NT2/D1 (cell line): ENCODE measurements at regions not wholly inside any gene's neighbourhood (a gene's known extent, or its start where the extent isn't known, plus 50 kb on each side); places are given as distances from the start of the nearest gene placed in this dataset.

Experiments used
- DNase-seq: peaks from one replicate; pipeline ENCODE4 v3.0.0-alpha.2; 2011; ENCODE audit warnings: low read depth, low spot score
- H3K27me3 ChIP-seq: 2 replicates; pipeline ENCODE4 v1.6.0; 2011; ENCODE audit warnings: mild to moderate bottlenecking; ENCODE audit not compliant: insufficient read length, insufficient read depth
- H3K36me3 ChIP-seq: 2 replicates; pipeline ENCODE4 v1.6.1; 2011; ENCODE audit warnings: mild to moderate bottlenecking, low read length, mixed read lengths; ENCODE audit not compliant: insufficient read depth, insufficient read length
- H3K4me1 ChIP-seq: 2 replicates; pipeline ENCODE4 v1.5.1; 2011; ENCODE audit not compliant: insufficient read depth, insufficient read length
- H3K4me3 ChIP-seq: 2 replicates; pipeline ENCODE4 v1.5.1; 2011; ENCODE audit warnings: low read depth; ENCODE audit not compliant: insufficient read length
- H3K9ac ChIP-seq: 2 replicates; pipeline ENCODE4 v1.6.0; 2011; ENCODE audit warnings: low read depth; ENCODE audit not compliant: insufficient read length
- H3K9me3 ChIP-seq: 2 replicates; pipeline ENCODE4 v1.5.1; 2011; ENCODE audit warnings: mild to moderate bottlenecking, low read length; ENCODE audit not compliant: insufficient read depth
- SUZ12 ChIP-seq: IDR thresholded peaks from 2 replicates; pipeline ENCODE4 v1.6.1; 2011; ENCODE audit not compliant: insufficient read length, insufficient read depth; ENCODE audit errors: extremely low read depth
- YY1 ChIP-seq: IDR thresholded peaks from 2 replicates; pipeline ENCODE4 v1.6.1; 2011; ENCODE audit not compliant: insufficient read length, insufficient read depth
- ZNF274 ChIP-seq: IDR thresholded peaks from 2 replicates; pipeline ENCODE4 v1.6.1; 2011; ENCODE audit warnings: mild to moderate bottlenecking, low read depth, low read length

DNA sequence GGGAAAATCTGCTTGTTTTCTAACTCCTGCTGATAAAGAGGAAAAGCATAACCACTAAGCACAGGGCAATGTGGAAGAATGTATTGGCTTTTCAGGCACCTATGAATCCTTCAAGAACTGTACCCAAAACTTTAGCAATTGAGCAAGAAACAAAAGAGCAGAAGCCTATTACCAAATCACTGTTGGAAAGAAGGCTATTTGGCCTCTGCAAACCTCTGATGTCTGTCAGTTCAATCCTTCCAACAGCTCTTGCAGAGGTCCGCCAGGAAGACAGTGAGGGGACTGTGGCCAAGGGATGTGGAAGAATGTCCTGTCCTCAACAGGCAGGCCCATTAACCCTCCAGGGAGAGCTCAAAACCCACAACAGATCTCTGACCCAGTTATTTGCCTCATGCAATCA is 328.6 kb downstream of the ENC1 start:
- no peaks in the 10 kb centered on the region for H3K9me3 ChIP-seq
- no peak overlapping the region for H3K4me3 ChIP-seq
- H3K27me3 ChIP-seq: no peaks in the 10 kb centered on the region
- H3K4me1 ChIP-seq: no peaks in the 10 kb centered on the region
- DNase-seq: no peak
- TF ChIP-seq SUZ12: no peak
- no peak for TF ChIP-seq YY1
- TF ChIP-seq ZNF274: no peak
- no peak overlapping the region for H3K9ac ChIP-seq
- no peaks in the 10 kb centered on the region for H3K36me3 ChIP-seq

DNA sequence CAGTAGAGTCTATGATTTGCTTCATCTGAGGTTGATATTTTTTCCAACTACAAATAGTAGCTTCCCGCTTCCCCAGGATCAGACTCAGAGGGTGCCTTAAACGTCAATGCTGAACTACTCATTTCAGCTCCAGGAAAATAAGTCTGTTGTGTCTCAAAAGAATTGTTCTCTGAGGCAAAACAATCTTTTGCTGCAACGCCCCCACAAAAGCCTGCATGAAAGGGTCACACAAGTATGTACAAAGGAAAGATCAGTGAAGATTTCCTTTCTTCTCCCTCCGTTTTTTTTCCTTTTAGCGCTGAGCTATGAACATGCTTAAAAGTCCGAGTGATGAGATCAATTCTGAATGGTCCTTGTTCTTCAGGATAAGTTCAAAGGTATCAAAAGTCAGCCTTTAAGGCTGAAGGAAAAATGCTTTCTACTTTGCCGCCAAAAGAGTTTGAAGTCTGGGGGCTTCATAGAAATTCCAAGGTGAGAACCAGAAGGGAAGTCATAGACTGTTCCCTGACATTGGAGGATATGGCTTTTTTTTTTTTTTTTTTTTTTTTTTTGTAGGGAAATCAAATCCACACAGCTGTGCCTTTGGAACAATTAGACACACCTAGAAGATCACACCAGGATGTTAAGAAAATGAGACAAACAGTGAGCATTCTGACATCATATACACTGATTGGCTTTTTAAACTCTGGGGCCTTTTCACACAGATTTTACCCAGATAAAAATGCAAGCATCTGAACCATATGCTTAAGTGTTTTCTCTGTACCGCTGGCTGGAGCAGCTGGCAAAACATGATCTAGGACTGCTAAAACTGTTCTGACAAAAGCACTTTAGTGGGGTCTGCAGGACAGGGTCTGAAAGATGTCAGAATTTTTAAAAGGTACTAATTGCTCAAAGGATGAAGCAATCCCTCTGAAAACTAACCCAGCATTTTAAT is 329.3 kb downstream of the ENC1 start:
- H3K27me3 ChIP-seq: no peaks in the 10 kb centered on the region
- no peak for TF ChIP-seq ZNF274
- TF ChIP-seq YY1: no peak
- no peak for TF ChIP-seq SUZ12
- H3K4me3 ChIP-seq: no peak overlapping the region
- no peak overlapping the region for H3K9ac ChIP-seq
- no peak for DNase-seq
- H3K9me3 ChIP-seq: no peaks in the 10 kb centered on the region
- H3K4me1 ChIP-seq: no peaks in the 10 kb centered on the region
- H3K36me3 ChIP-seq: no peaks in the 10 kb centered on the region

- Histone ChIP-seq H3K36me3 (no peaks in the 10 kb centered on the region), H3K9ac (no peak overlapping the region), H3K4me3 (no peak overlapping the region), H3K9me3 (no peaks in the 10 kb centered on the region), H3K27me3 (no peaks in the 10 kb centered on the region), H3K4me1 (no peaks in the 10 kb centered on the region)
- no peak for DNase-seq
- TF ChIP-seq ZNF274 (no peak), SUZ12 (no peak), YY1 (no peak)
Measured at GRCh38 chr5:74310386-74310785, 330.1 kb downstream of the ENC1 start.

DNA sequence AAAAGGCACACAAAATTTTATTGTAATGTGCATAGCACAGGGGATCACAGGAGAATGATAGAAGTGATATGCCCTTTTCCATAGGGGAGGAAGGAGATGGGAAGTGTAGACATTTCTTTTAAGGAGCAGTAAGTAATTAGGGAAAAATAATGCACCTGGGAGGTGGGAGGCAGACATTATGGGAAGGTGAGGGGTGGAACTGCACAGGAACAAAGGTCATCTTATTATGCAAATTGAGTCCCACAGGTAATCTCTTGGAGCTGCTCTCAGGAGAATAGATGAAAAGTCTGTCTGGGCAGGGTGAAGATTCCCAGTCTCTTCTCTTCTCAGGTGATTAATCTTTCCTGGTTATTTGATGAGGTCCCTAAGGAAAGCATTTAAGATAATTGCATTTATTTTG is 331.5 kb downstream of the ENC1 start:
- TF ChIP-seq YY1 (no peak), SUZ12 (no peak), ZNF274 (no peak)
- no peaks in the 10 kb centered on the region for H3K36me3 ChIP-seq
- no peak for DNase-seq

DNA sequence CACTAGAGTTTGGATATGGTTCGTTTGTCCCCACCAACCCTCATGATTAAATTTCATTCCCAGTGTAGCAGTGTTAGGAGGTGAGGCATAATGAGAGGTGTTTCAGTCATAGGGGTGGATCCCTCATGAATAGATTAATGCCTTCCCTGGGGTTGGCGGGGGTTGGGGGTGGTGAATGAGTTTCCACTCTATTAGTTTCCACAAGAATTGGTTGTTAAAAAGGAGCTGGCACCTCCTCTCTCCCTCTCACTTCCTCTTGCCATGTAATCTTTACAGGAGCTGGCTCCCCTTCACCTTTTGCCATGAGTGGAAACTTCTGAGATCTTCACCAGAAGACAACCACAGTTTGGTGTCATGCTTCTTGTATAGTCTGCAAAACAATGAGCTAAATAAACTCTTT is 333.7 kb downstream of the ENC1 start:
- H3K36me3 ChIP-seq: no peaks in the 10 kb centered on the region
- H3K4me3 ChIP-seq: no peak overlapping the region
- no peak overlapping the region for H3K9ac ChIP-seq
- no peaks in the 10 kb centered on the region for H3K9me3 ChIP-seq
- DNase-seq: no peak
- H3K4me1 ChIP-seq: no peaks in the 10 kb centered on the region
- TF ChIP-seq ZNF274 (no peak), YY1 (no peak), SUZ12 (no peak)
- H3K27me3 ChIP-seq: no peaks in the 10 kb centered on the region

More for the DNA sequence above, 331.5 kb downstream of the ENC1 start:
- Histone ChIP-seq H3K9ac (no peak overlapping the region), H3K9me3 (no peaks in the 10 kb centered on the region), H3K27me3 (no peaks in the 10 kb centered on the region), H3K4me3 (no peak overlapping the region), H3K4me1 (no peaks in the 10 kb centered on the region)

DNA sequence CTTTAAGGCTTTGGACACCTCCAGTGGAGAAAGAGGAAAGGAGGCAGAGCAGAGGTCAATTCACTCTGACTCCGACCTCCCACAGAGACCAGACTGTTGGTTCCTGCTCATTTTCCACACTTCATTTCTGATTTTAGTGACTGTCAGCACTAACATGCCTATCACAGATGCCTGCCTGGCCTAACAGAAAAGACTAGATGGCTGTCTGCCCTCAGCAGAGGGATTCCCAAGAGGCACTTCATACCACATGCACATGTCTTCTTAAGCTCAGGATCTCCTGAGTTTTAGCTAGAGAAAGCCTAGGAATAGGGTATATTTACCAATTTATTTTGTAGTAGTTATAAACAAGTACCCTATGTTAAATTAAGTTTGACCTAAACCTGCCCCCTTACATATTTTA is 336.0 kb downstream of the ENC1 start:
- TF ChIP-seq ZNF274 (no peak), YY1 (no peak), SUZ12 (no peak)
- no peak overlapping the region for H3K4me3 ChIP-seq
- no peaks in the 10 kb centered on the region for H3K9me3 ChIP-seq
- H3K36me3 ChIP-seq: no peaks in the 10 kb centered on the region
- no peaks in the 10 kb centered on the region for H3K27me3 ChIP-seq
- no peak for DNase-seq
- no peaks in the 10 kb centered on the region for H3K4me1 ChIP-seq
- no peak overlapping the region for H3K9ac ChIP-seq

DNA sequence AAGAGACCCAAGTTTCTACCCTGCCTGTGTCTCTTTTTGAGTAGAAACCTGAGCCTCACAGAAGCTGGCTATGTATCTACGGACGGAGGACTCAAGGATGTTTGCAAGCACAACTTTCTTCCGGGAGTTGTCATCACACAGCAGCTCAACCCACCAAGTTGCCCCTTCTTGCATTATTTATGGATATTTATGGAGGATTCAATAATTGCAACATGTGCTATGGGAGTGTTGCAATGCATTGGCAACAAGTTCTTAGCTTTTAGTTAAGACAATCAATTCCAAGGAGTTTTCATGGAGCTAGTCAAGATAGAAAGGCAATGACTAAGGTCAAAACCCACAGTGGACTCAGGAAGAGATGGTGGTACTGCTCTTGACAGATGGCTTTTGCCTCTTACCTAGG is 336.9 kb downstream of the ENC1 start:
- TF ChIP-seq YY1 (no peak), SUZ12 (no peak), ZNF274 (no peak)
- DNase-seq: no peak
- H3K4me3 ChIP-seq: no peak overlapping the region
- no peaks in the 10 kb centered on the region for H3K9me3 ChIP-seq
- H3K4me1 ChIP-seq: no peaks in the 10 kb centered on the region
- H3K36me3 ChIP-seq: no peaks in the 10 kb centered on the region
- no peak overlapping the region for H3K9ac ChIP-seq
- no peaks in the 10 kb centered on the region for H3K27me3 ChIP-seq
